Suppressor macrophage (primary cell): ENCODE measurements at regions not wholly inside any gene's neighbourhood (a gene's known extent, or its start where the extent isn't known, plus 50 kb on each side); places are given as distances from the start of the nearest gene placed in this dataset.

Experiments used
- DNase-seq, 4 experiments: peaks; one replicate each; pipeline ENCODE4 v3.0.0-alpha.2; 2020 to 2022

DNA sequence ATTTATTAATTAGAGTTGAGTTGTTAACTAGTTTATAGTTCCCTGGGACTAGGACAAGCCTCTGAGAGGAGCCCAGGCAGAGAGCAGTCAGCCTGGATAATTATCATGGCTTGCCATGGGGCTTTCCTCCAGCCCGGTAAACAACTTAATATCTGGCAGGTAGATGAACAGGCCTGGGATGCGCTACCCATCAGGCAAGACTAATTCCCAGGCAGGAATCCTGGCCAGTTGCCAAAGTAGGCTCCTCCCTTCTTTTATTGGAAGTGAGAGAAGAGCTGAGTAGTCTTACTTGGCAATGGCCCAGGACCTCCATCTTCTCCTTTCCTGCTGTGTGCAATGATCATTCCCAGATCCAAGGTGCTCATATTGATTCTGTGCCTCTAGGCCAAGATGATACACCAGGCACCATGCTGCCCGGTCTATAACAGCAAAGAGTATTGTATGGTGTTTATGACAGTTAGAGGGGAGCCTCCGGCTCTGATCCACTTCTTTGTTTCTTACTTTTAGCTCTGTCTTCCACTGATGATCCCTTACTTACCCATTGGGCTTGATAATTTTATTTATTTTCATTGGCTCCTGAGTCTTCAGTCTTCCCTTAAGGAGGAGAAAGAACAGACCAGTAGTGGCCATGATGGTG, 408.7 kb downstream of the REEP3 start:
- DNase-seq, result no peak

- DNase-seq, result no peak
These were observed 409.4 kb downstream of the REEP3 start for GRCh38 chr10:63930584-63930983.

DNA sequence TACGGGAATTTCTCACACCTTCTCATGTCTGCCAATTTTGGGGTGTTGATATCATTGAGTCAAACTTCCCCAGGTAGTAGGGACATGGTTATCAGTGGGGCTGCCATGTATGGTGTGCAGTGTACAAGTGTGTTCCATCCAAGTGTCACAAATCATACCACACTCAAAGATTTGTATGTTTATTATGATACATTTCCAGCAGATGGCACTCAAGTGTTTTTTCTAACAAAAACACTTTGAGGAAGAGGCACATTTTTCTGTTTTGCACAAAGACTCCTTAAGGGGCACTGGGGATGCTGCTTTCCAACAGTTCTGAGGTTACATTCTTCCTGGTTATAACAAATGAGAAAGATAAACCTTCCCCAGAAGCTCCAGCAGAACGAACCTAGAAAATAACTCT, 414.5 kb downstream of the REEP3 start:
- DNase-seq, result peak in 3 of 4 experiments; percentile 3 to 54 (median 41)

DNA sequence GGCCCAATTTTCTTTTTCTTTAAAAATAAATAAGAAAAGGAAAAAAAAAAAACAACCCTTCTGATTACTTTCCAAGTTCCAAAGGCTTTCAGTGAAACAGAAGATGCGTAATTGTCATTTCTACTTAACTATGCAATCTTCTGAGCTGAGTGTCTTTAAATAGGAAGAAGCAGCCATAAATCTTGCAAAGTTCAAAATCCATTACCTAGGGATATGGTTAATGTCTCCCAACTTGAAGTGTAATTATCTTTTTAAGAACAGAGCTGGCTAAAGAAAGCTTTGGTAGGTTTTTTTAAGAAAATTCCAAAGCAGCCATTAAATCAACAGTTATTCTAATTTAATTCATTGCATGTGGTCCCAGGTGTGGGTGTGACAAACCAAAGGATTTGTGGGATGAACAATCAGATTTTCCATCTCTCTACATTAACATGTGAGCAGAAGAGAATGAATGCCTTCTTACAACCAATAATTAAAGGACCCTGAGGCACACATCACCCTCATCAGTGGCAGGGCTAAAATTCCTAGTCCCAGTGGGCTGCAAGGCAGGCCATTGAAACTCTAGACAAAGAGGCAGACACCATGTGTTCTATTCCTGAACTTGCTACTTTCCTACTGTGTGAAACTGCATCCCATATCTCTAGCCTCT, 419.2 kb downstream of the REEP3 start:
- no peak for DNase-seq

DNA sequence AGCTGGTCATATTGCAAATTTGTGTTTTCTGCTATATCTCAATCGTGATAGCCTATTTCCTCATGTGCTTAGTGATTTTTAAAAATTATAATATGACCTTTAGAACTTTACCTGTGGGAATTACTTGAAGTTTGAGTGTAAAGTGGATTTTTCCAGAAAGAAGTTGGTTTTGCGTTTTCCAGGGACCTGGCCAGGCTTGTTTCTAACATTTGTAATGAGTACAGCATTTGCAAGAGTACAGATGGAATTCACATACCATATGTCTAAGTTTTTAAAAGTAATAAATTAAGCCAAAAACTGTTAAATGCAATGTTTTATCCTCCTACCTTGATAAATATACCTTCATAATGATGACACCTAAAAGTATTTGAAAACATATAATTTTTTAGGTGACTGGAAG, 443.2 kb downstream of the REEP3 start:
- DNase-seq, result no peak

DNA sequence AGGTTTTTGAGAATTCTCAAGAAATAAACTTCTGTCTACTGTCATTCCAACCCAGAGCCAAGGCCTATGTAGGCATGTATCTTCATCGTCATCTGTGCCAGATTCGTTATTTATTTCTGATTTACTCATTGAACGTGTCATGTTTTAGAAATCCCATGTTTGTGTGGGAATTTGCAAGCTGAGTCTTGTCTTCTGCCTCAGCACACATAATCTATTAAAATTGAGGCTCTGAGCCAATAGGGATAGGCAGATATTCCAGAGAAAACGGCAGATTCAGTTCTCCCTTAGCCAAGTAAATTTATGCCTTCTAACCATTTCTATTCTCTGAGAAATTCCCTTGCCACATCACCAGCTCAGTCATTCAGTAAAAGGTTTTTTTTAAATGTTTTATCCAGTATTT, 444.6 kb downstream of the REEP3 start:
- no peak for DNase-seq

- DNase-seq, result no peak
These were observed 452.0 kb downstream of the REEP3 start for GRCh38 chr10:63972949-63973827.

DNA sequence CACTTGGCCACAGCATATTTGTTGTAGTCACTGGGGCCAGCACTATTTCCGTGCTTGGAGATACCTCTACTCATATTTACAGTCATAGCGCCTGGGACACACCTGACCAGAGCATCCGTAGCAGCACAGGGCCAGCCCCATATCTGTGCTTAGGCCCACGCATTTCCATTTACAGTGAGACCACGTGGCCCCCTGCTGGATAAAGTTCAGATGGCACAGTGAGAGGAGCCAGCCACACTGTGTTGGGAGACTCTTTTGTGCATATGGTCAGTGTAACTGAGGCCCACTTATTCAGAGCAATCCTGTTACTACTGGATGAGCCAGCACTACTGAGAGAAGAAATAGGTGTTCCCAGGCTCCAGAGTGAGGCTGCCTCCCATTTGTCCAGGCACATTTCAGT, 455.3 kb downstream of the REEP3 start:
- peak; percentile 68 to 76 (median 72) for DNase-seq

DNA sequence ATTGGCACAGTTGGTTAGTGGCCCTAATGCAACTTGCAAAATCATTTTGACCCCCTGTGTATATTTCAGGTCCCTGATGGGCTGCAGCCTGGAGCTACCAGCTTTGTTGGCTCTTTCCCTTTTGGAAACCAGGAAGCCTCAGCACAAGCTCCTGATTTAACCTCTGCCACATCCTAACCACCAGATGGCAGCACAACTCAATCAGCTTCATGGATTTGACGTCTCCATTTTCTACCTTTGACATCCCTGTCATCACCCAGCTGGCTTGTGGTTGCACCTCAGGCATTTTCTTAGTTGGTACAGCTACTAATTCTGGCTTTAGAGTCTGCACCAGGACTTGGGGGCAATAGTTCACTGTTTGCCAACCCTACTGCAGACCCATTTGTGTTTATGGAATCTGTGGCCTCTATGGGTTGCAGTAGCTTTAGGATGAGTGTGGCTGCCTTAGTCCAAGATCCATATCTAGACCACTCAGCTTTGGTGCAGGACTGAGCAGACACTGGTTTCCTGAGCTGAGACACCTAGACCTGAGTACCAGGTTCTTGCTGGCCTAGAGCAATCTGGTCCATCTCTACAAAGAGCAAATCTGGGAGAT, 456.2 kb downstream of the REEP3 start:
- DNase-seq, result peak; percentile 53 to 80 (median 70)

DNA sequence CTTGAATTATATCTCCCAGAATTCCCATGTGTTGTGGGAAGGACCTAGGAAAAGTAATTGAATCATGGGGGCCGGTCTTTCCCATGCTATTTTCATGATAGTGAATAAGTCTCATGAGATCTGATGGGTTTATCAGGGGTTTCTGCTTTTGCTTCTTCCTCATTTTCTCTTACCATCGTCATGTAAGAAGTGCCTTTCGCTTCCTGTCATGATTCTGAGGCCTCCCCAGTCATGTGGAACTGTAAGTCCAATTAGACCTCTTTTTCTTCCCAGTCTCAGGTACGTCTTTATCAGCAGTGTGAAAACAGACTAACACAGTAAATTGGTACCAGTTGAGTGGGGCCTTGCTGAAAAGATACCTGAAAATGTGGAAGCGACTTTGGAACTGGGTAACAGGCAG, 459.7 kb downstream of the REEP3 start:
- peak; percentile 27 to 65 (median 50) for DNase-seq

- peak; percentile 34 to 70 (median 51) for DNase-seq
These were observed 462.9 kb downstream of the REEP3 start for GRCh38 chr10:63984061-63984460.

GRCh38 chr10:63986536-63986935, 465.3 kb downstream of the REEP3 start:
- no peak for DNase-seq

DNA sequence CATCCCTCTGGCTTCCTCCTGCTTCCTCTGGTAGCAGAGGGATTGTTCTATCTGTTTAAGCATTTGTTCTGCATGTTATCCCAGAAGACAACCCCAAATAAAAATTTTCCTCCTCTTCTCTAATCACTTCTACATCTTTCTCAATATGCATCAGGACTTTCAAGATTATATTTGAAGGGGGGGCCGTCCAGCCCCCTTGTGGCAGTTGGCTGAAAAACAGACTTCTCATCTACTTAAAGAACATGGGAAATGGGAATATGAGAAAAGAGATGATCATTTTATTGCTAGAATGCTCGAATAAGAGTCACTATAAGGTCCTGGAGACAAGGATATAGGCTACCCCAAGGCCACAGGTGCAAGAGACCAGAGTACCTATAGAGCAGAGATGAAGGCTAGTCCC, 466.0 kb downstream of the REEP3 start:
- no peak for DNase-seq

DNA sequence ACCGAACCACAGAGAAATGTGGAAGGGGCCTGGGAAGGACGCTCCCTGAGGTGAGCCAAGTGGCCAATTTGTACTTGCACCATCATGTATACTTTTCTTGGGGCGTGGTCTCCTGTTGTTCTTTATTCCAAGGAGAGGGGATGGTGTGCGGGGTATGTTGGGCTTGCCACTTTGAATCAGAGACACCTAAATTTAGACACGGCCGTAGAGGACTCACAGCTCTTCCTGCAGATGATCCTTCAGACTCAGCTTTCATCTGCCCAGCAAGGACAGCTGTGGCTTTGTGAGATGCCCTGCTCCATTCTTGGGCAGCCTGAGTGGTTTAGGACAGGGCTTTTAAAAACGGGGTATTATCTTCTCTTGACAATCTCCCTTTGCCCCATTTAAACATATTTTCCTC, 473.2 kb downstream of the REEP3 start:
- DNase-seq, result no peak

DNA sequence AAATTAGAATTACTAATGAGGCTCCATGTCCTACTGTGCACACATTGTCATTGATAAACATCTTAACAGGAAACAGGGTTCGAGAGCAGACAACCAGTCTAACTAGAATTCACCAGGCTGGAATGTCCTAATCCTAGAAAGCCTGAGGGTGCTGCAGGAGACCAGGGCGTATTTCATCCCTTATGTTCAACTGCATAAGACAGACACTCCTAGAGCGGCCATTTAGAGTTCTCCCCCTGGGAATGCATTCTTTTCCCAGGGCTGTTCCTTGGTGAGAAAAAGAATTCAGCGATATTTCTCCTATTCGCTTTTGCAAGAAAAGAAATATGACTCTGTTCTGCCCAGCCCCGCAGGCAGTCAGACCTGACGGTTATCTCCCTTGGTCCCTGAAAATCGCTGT, 486.0 kb downstream of the REEP3 start:
- DNase-seq, result no peak

DNA sequence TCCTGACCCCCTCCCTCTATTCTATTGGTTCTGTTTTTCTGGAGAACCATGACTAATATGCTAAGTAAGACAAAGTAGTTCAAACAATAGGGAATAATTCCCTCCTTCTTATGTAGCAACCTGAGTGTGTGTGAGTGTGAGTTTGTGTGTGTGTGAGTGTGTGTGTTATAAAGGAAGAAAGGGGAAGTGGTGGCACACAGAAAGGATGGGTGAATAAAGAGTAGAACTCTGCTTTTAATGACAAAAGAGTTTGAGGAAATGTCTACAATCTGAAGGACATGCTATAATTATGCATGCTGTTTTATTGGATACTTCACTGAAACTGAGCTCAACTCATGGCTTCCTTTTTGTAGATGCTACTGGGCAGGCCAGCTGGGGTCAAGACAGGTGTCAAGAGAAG, 489.5 kb downstream of the REEP3 start:
- no peak for DNase-seq

- DNase-seq, result no peak
These were observed 490.9 kb downstream of the REEP3 start for GRCh38 chr10:64011912-64012714.

DNA sequence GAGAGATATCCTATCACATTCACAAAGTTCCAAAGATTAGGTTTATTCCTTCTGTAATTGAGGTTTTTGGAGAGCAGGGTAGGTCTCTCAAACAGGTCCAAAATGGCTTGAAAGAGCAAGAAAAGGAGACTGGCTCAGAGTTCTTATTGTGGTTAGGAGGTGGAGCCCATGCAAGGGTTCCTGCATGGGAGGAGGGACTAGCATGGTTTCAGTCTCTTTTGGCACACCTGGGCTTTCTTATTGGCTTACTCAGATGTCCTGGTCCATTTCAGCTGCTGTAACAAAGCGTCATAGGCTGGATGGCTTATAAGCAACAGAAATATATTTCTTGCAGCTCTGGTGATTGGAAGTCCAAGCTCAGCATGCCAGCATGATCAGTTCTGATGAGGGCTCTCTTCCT, 493.1 kb downstream of the REEP3 start:
- no peak for DNase-seq

DNA sequence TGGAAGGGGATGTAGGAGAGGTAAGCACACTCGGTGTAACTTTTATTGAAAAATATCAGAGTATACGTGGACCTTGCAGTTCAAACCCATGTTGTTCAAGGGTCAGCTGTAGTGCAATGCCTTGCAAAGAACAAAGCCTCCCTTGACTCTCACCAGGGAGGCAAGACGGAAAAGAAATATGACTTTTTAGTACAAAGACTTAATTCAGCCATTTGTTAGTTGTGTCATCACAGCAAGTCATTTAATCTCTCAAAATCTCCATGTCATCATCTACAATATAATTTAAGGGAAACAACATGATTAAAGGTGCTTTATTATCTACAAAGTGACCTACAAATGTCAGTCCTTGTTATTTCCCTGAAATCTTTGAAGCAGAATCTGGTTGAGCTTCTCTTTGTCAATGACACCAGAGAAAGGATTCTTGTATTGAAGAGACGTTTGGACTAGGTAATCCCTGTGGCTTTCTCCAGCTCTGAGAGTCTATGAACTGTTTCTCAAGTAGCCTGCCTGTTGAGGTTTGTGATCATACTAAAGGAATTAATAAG, 502.8 kb downstream of the REEP3 start:
- DNase-seq, result no peak

GRCh38 chr10:64033711-64034110, 512.5 kb downstream of the REEP3 start:
- DNase-seq, result peak; percentile 74 to 90 (median 82)

DNA sequence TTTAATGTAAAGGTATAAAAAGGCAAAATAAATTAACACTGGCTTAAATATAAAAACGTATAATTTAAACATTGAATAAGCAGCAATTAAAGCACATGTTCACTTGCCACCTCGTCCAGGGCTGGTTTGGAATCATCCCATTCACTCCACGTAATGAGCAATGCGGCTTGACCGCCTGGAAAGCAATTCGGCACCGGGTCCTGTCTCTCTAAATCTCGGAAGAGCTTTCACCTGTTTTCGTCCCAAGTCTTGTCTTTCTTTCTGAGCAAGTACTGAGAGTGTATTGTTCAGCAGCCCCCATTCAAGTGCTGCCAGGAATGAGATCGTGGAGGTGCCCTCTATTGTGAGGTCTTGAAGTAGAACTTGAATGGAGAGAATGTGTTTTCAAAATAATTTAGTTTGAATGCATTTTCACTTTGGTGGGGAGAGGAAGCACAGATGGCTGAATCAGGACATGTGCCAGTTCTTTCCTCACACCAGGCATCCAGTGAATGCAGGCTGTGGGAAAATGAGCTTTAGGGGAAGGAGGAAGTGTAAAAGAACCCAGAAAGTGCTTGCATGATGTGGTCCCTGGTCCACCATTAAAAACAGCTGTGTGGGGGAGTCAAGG, 515.2 kb downstream of the REEP3 start:
- DNase-seq, result peak; percentile 59 to 86 (median 76)
